ENCODE measurements at regions not wholly inside any gene's neighbourhood (a gene's known extent, or its start where the extent isn't known, plus 50 kb on each side); places are given as distances from the start of the nearest gene placed in this dataset.

- peak; percentile 35 for DNase-seq (ENCODE audit: low spot score)
- no TSS peak for BruUV-seq (replicated peaks)
- Histone ChIP-seq H3K9me3 (ENCODE audit: low read depth, low read length, poor library complexity, severe bottlenecking) (peaks cover 11% of the 10 kb centered on the region), H3K36me3 (ENCODE audit: insufficient read depth, low read length, poor library complexity, severe bottlenecking) (no peaks in the 10 kb centered on the region), H3K4me1 (ENCODE audit: insufficient read depth, low read length, poor library complexity, severe bottlenecking) (peaks cover 11% of the 10 kb centered on the region), H3K4me3 (ENCODE audit: low read depth, low read length, poor library complexity, severe bottlenecking) (no peak overlapping the region), H3K27ac (ENCODE audit: low read depth, low read length, poor library complexity, severe bottlenecking) (peak overlapping the region; percentile 69), H3K27me3 (replicated peaks; ENCODE audit: insufficient read depth, low read depth, low read length, poor library complexity) (no peaks in the 10 kb centered on the region)
- intact Hi-C loops (cut with micrococcal nuclease; ENCODE audit: unreplicated experiment) = no loop called here
- no peak for TF ChIP-seq CTCF (conservative IDR thresholded peaks at IDR 0.05; ENCODE audit: low read depth, low read length)
- no peak for TF ChIP-seq EZH2 (IDR thresholded peaks at IDR 0.05; ENCODE audit: borderline replicate concordance, low read depth, low read length, poor library complexity, severe bottlenecking)
- POLR2A ChIA-PET (ENCODE audit: low non-redundant PET) = no interaction called here
- CTCF ChIA-PET = no interaction called here
Measured at GRCh38 chr15:95429345-95429744, 901.2 kb upstream of the NR2F2 start.

GRCh38 chr15:95431518-95431917 is 899.0 kb upstream of the NR2F2 start:
- intact Hi-C loops (cut with micrococcal nuclease; ENCODE audit: unreplicated experiment) = no loop called here

GRCh38 chr15:95432878-95433405 is 897.6 kb upstream of the NR2F2 start:
- no peaks in the 10 kb centered on the region for H3K36me3 ChIP-seq (ENCODE audit: insufficient read depth, low read length, poor library complexity, severe bottlenecking)
- no peak for DNase-seq (ENCODE audit: low spot score)
- CTCF ChIA-PET = no interaction called here
- intact Hi-C loops (cut with micrococcal nuclease; ENCODE audit: unreplicated experiment) = no loop called here
- no peak overlapping the region for H3K4me3 ChIP-seq (ENCODE audit: low read depth, low read length, poor library complexity, severe bottlenecking)
- peaks cover 25% of the 10 kb centered on the region for H3K4me1 ChIP-seq (ENCODE audit: insufficient read depth, low read length, poor library complexity, severe bottlenecking)
- no peaks in the 10 kb centered on the region for H3K27me3 ChIP-seq (replicated peaks; ENCODE audit: insufficient read depth, low read depth, low read length, poor library complexity)
- POLR2A ChIA-PET (ENCODE audit: low non-redundant PET) = no interaction called here
- H3K9me3 ChIP-seq (ENCODE audit: low read depth, low read length, poor library complexity, severe bottlenecking) = no peaks in the 10 kb centered on the region
- TF ChIP-seq CTCF (conservative IDR thresholded peaks at IDR 0.05; ENCODE audit: low read depth, low read length) (no peak), EZH2 (IDR thresholded peaks at IDR 0.05; ENCODE audit: borderline replicate concordance, low read depth, low read length, poor library complexity, severe bottlenecking) (no peak)
- BruUV-seq (replicated peaks) = no TSS peak
- no peak overlapping the region for H3K27ac ChIP-seq (ENCODE audit: low read depth, low read length, poor library complexity, severe bottlenecking)

More at GRCh38 chr15:95431518-95431917, 899.0 kb upstream of the NR2F2 start:
- H3K27me3 ChIP-seq (replicated peaks; ENCODE audit: insufficient read depth, low read depth, low read length, poor library complexity) = no peaks in the 10 kb centered on the region
- H3K9me3 ChIP-seq (ENCODE audit: low read depth, low read length, poor library complexity, severe bottlenecking) = peaks cover 2% of the 10 kb centered on the region
- H3K27ac ChIP-seq (ENCODE audit: low read depth, low read length, poor library complexity, severe bottlenecking) = no peak overlapping the region
- H3K4me1 ChIP-seq (ENCODE audit: insufficient read depth, low read length, poor library complexity, severe bottlenecking) = peaks cover 25% of the 10 kb centered on the region
- ChIA-PET CTCF (no interaction called here), POLR2A (ENCODE audit: low non-redundant PET) (no interaction called here)
- H3K36me3 ChIP-seq (ENCODE audit: insufficient read depth, low read length, poor library complexity, severe bottlenecking) = no peaks in the 10 kb centered on the region
- TF ChIP-seq CTCF (conservative IDR thresholded peaks at IDR 0.05; ENCODE audit: low read depth, low read length) (no peak), EZH2 (IDR thresholded peaks at IDR 0.05; ENCODE audit: borderline replicate concordance, low read depth, low read length, poor library complexity, severe bottlenecking) (no peak)
- no peak overlapping the region for H3K4me3 ChIP-seq (ENCODE audit: low read depth, low read length, poor library complexity, severe bottlenecking)
- no TSS peak for BruUV-seq (replicated peaks)
- DNase-seq (ENCODE audit: low spot score) = no peak
